ENCODE measurements at regions not wholly inside any gene's neighbourhood (a gene's known extent, or its start where the extent isn't known, plus 50 kb on each side); places are given as distances from the start of the nearest gene placed in this dataset.

GRCh38 chr4:18917689-18918088 is 896.1 kb upstream of the LCORL start:
- no peak for TF ChIP-seq CTCF (IDR thresholded peaks at IDR 0.05)
- H3K27me3 ChIP-seq (ENCODE audit: low read depth) = no peaks in the 10 kb centered on the region
- no peaks in the 10 kb centered on the region for H3K4me1 ChIP-seq
- intact Hi-C loops (cut with DNase I) = no loop called here
- H3K27ac ChIP-seq = no peak overlapping the region
- peaks cover 7% of the 10 kb centered on the region for H3K9me3 ChIP-seq
- no peak overlapping the region for H3K4me3 ChIP-seq
- DNase-seq (no peak), ATAC-seq (no peak)
- H3K36me3 ChIP-seq = no peaks in the 10 kb centered on the region

- intact Hi-C loops (cut with DNase I) = no loop called here
- TF ChIP-seq CTCF (IDR thresholded peaks at IDR 0.05) = no peak
- H3K36me3 ChIP-seq = no peaks in the 10 kb centered on the region
- H3K4me1 ChIP-seq = no peaks in the 10 kb centered on the region
- ATAC-seq (no peak), DNase-seq (no peak)
- H3K4me3 ChIP-seq = no peak overlapping the region
- no peaks in the 10 kb centered on the region for H3K27me3 ChIP-seq (ENCODE audit: low read depth)
- peaks cover 13% of the 10 kb centered on the region for H3K9me3 ChIP-seq
- no peak overlapping the region for H3K27ac ChIP-seq
Observed at GRCh38 chr4:18914182-18914581, 892.6 kb upstream of the LCORL start.

GRCh38 chr4:18894928-18895327 is 873.4 kb upstream of the LCORL start:
- no peak overlapping the region for H3K27ac ChIP-seq
- DNase-seq = no peak
- intact Hi-C loops (cut with DNase I) = no loop called here
- no peaks in the 10 kb centered on the region for H3K36me3 ChIP-seq
- no peaks in the 10 kb centered on the region for H3K27me3 ChIP-seq (ENCODE audit: low read depth)
- no peak for ATAC-seq
- no peaks in the 10 kb centered on the region for H3K4me1 ChIP-seq
- TF ChIP-seq CTCF (IDR thresholded peaks at IDR 0.05) = no peak
- no peaks in the 10 kb centered on the region for H3K9me3 ChIP-seq
- no peak overlapping the region for H3K4me3 ChIP-seq

GRCh38 chr4:18882468-18882867 is 860.9 kb upstream of the LCORL start:
- no peaks in the 10 kb centered on the region for H3K9me3 ChIP-seq
- DNase-seq = no peak
- H3K4me1 ChIP-seq = no peaks in the 10 kb centered on the region
- H3K27me3 ChIP-seq (ENCODE audit: low read depth) = no peaks in the 10 kb centered on the region
- no peak overlapping the region for H3K4me3 ChIP-seq
- no peak for TF ChIP-seq CTCF (IDR thresholded peaks at IDR 0.05)
- H3K27ac ChIP-seq = no peak overlapping the region
- peak; percentile 63 to 81 for ATAC-seq
- H3K36me3 ChIP-seq = no peaks in the 10 kb centered on the region
- intact Hi-C loops (cut with DNase I) = no loop called here

GRCh38 chr4:18881556-18881955 is 860.0 kb upstream of the LCORL start:
- no peaks in the 10 kb centered on the region for H3K27me3 ChIP-seq (ENCODE audit: low read depth)
- no peak overlapping the region for H3K27ac ChIP-seq
- no peaks in the 10 kb centered on the region for H3K36me3 ChIP-seq
- ATAC-seq (no peak), DNase-seq (no peak)
- no peaks in the 10 kb centered on the region for H3K4me1 ChIP-seq
- no peaks in the 10 kb centered on the region for H3K9me3 ChIP-seq
- no peak overlapping the region for H3K4me3 ChIP-seq
- intact Hi-C loops (cut with DNase I) = no loop called here
- no peak for TF ChIP-seq CTCF (IDR thresholded peaks at IDR 0.05)

GRCh38 chr4:18880871-18881270 is 859.3 kb upstream of the LCORL start:
- H3K9me3 ChIP-seq = no peaks in the 10 kb centered on the region

More at GRCh38 chr4:18880871-18881270, 859.3 kb upstream of the LCORL start:
- Histone ChIP-seq H3K36me3 (no peaks in the 10 kb centered on the region), H3K4me1 (no peaks in the 10 kb centered on the region), H3K27me3 (ENCODE audit: low read depth) (no peaks in the 10 kb centered on the region), H3K4me3 (no peak overlapping the region), H3K27ac (no peak overlapping the region)
- intact Hi-C loops (cut with DNase I) = no loop called here
- ATAC-seq (no peak), DNase-seq (no peak)
- no peak for TF ChIP-seq CTCF (IDR thresholded peaks at IDR 0.05)

All from lower lobe of right lung (tissue), 2 donors.